Gastroesophageal sphincter (tissue), 3 donors: ENCODE measurements at regions not wholly inside any gene's neighbourhood (a gene's known extent, or its start where the extent isn't known, plus 50 kb on each side); places are given as distances from the start of the nearest gene placed in this dataset.

Experiments used
- EP300 ChIP-seq: sonication (generic); formaldehyde crosslinking; IDR thresholded peaks from one replicate; pipeline ENCODE4 v1.6.1; 2017; ENCODE audit warnings: antibody characterized with exemption, mild to moderate bottlenecking
- POLR2A ChIP-seq, 2 donors: fragments of 450-650 bp; IDR thresholded peaks; one replicate each; pipeline ENCODE4 v1.6.1; 2017; ENCODE audit warnings: antibody characterized with exemption in 2 of 2, mild to moderate bottlenecking in 2 of 2, moderate library complexity in 1 of 2
- POLR2AphosphoS5 ChIP-seq: sonication (generic); formaldehyde crosslinking; IDR thresholded peaks from one replicate; pipeline ENCODE4 v1.6.1; 2017; ENCODE audit warnings: antibody characterized with exemption
- TF ChIP-seq, protein P1 (sequence below), 4 experiments: fragments of 200-600 bp in 2 of 4; fragments of 450-650 bp in 2 of 4; sonication (generic) in 1 of 4; IDR thresholded peaks; one replicate each; pipeline ENCODE4 v1.5.1; 2017 to 2019; ENCODE audit warnings: antibody characterized with exemption in 4 of 4, mild to moderate bottlenecking in 2 of 4, moderate library complexity in 2 of 4

DNA sequence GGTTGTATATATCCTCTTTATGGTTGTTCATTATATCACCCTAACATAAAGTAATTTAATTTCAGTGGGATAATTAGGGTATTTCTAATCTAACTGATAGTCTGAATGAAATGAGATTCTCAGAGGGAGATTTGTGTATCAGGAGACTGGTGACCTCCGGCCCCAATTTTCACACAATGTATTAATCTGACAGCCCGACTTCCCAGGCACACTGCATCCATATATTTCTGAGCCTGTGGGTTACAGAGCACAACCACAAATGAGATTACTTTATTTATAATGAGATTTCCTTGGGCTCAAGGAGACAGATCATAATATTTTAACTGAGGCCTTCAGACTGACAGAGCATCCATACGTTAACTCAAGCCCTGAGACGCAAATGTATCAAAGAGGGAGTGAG lies 125.9 kb downstream of the RCN1 start:
- TF ChIP-seq, protein P1, sequence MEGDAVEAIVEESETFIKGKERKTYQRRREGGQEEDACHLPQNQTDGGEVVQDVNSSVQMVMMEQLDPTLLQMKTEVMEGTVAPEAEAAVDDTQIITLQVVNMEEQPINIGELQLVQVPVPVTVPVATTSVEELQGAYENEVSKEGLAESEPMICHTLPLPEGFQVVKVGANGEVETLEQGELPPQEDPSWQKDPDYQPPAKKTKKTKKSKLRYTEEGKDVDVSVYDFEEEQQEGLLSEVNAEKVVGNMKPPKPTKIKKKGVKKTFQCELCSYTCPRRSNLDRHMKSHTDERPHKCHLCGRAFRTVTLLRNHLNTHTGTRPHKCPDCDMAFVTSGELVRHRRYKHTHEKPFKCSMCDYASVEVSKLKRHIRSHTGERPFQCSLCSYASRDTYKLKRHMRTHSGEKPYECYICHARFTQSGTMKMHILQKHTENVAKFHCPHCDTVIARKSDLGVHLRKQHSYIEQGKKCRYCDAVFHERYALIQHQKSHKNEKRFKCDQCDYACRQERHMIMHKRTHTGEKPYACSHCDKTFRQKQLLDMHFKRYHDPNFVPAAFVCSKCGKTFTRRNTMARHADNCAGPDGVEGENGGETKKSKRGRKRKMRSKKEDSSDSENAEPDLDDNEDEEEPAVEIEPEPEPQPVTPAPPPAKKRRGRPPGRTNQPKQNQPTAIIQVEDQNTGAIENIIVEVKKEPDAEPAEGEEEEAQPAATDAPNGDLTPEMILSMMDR (IDR thresholded peaks at IDR 0.05): no peak
- no peak for TF ChIP-seq POLR2A (IDR thresholded peaks at IDR 0.05)
- TF ChIP-seq POLR2AphosphoS5: no peak
- no peak for TF ChIP-seq EP300
